HL-60 (cell line): ENCODE measurements at regions not wholly inside any gene's neighbourhood (a gene's known extent, or its start where the extent isn't known, plus 50 kb on each side); places are given as distances from the start of the nearest gene placed in this dataset.

Experiments
- DNase-seq, 2 experiments: peaks; one replicate each; pipeline ENCODE4 v3.0.0-alpha.2; 2010 to 2020; ENCODE audit warnings: low read depth in 1 of 2, low spot score in 1 of 2
- H3K27ac ChIP-seq: fragments of 250-450 bp; sonication (Bioruptor Pico); replicated peaks from 2 replicates; pipeline ENCODE4 v1.5.1; 2020; ENCODE audit warnings: mild to moderate bottlenecking, moderate library complexity
- H3K27me3 ChIP-seq: fragments of 250-450 bp; sonication (Bioruptor Pico); 2 replicates; pipeline ENCODE4 v1.5.1; 2021; ENCODE audit warnings: mild to moderate bottlenecking, moderate library complexity; ENCODE audit not compliant: insufficient read depth, poor library complexity, severe bottlenecking
- H3K4me3 ChIP-seq: replicated peaks from 2 replicates; pipeline ENCODE4 v1.5.1; 2011; ENCODE audit warnings: mild to moderate bottlenecking, control low read depth, low read length; ENCODE audit not compliant: insufficient read depth
- GABPA ChIP-seq: IDR thresholded peaks from 2 replicates; pipeline ENCODE4 v1.6.1; 2012; ENCODE audit warnings: low read depth
- POLR2AphosphoS5 ChIP-seq: IDR thresholded peaks from 2 replicates; pipeline ENCODE4 v1.6.1; 2012; ENCODE audit warnings: low read depth
- SPI1 ChIP-seq: IDR thresholded peaks from 2 replicates; pipeline ENCODE4 v1.6.1; 2012; ENCODE audit warnings: low read depth, mild to moderate bottlenecking, borderline replicate concordance
- TF ChIP-seq, protein P1 (sequence below): IDR thresholded peaks from 2 replicates; pipeline ENCODE4 v1.6.1; 2012; ENCODE audit warnings: low read depth; ENCODE audit not compliant: insufficient replicate concordance
- TF ChIP-seq, protein P2 (sequence below): IDR thresholded peaks from one replicate; pipeline ENCODE4 v1.5.1; 2011; ENCODE audit warnings: low read length, control low read depth, inconsistent platforms; ENCODE audit not compliant: insufficient read depth

DNA sequence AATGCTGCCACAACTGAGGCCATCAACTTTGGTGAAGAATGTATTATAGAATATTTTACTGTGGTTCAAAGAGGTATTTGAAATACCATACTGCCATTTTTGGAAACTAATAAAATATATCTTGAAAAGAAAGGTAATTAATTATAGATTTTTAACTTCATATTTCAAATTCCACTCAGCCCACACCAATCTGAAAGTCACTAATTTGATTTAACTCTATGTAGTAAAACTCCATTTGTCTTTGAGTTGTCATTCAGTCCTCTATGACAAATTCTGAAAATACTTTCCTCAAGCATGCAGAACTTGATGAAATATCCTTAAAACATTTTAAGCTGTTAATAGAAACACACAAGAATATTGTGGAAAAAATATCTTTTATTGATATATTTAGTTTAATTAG is 1196.7 kb upstream of the CITED2 start:
- no peaks in the 10 kb centered on the region for H3K27me3 ChIP-seq
- H3K4me3 ChIP-seq = no peak overlapping the region
- no peak for DNase-seq
- H3K27ac ChIP-seq = no peak overlapping the region
- TF ChIP-seq SPI1 = no peak
- no peak for TF ChIP-seq POLR2AphosphoS5
- TF ChIP-seq, protein P1, sequence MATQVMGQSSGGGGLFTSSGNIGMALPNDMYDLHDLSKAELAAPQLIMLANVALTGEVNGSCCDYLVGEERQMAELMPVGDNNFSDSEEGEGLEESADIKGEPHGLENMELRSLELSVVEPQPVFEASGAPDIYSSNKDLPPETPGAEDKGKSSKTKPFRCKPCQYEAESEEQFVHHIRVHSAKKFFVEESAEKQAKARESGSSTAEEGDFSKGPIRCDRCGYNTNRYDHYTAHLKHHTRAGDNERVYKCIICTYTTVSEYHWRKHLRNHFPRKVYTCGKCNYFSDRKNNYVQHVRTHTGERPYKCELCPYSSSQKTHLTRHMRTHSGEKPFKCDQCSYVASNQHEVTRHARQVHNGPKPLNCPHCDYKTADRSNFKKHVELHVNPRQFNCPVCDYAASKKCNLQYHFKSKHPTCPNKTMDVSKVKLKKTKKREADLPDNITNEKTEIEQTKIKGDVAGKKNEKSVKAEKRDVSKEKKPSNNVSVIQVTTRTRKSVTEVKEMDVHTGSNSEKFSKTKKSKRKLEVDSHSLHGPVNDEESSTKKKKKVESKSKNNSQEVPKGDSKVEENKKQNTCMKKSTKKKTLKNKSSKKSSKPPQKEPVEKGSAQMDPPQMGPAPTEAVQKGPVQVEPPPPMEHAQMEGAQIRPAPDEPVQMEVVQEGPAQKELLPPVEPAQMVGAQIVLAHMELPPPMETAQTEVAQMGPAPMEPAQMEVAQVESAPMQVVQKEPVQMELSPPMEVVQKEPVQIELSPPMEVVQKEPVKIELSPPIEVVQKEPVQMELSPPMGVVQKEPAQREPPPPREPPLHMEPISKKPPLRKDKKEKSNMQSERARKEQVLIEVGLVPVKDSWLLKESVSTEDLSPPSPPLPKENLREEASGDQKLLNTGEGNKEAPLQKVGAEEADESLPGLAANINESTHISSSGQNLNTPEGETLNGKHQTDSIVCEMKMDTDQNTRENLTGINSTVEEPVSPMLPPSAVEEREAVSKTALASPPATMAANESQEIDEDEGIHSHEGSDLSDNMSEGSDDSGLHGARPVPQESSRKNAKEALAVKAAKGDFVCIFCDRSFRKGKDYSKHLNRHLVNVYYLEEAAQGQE = no peak
- TF ChIP-seq, protein P2, sequence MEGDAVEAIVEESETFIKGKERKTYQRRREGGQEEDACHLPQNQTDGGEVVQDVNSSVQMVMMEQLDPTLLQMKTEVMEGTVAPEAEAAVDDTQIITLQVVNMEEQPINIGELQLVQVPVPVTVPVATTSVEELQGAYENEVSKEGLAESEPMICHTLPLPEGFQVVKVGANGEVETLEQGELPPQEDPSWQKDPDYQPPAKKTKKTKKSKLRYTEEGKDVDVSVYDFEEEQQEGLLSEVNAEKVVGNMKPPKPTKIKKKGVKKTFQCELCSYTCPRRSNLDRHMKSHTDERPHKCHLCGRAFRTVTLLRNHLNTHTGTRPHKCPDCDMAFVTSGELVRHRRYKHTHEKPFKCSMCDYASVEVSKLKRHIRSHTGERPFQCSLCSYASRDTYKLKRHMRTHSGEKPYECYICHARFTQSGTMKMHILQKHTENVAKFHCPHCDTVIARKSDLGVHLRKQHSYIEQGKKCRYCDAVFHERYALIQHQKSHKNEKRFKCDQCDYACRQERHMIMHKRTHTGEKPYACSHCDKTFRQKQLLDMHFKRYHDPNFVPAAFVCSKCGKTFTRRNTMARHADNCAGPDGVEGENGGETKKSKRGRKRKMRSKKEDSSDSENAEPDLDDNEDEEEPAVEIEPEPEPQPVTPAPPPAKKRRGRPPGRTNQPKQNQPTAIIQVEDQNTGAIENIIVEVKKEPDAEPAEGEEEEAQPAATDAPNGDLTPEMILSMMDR = no peak

DNA sequence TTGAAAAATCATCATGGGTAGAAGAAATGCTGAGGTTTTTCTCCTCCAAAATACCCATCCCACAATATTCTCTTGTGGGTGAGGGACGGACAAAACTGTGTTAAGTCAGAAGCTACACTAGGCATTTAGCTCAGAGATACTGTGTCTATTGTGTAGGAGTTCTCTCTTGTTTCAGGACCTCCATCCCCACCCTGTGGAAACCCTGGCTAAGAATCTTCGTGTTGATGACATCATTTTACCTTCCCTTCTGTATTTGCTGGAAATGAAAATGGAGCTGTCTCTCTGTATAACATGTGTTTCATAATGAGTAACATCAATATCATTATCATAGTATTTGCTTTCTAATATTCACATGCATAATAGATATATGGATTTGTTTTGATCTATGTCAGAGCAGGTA is 1193.0 kb upstream of the CITED2 start:
- TF ChIP-seq GABPA = no peak
- TF ChIP-seq SPI1 = no peak
- TF ChIP-seq, protein P2 = no peak
- TF ChIP-seq, protein P1 = no peak
- TF ChIP-seq POLR2AphosphoS5 = no peak
- Histone ChIP-seq H3K27me3 (no peaks in the 10 kb centered on the region), H3K27ac (no peak overlapping the region), H3K4me3 (no peak overlapping the region)
- DNase-seq = no peak

DNA sequence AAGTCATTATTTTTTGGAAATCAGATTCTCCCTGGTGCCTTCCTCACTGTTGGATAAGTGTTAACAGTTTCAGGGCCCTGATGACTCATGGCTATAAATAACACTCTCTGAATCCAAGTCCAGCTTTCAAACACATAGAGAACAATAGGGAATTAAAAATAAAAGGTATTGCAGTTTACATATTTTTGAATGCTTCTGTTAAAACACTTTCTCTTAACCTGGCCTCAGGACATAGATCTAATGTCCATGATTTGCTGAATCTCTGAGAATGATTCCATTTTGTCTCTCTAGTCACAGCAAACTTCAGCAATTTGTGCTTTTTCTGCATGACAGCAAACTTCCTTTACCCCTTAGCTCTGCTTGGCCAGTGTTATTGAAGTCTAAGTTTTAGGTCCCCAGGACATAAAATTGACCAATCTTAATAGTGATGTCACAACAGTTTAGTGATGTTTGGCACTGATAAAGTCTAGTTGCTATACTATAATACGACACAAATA is 1192.4 kb upstream of the CITED2 start:
- DNase-seq = no peak
- H3K27ac ChIP-seq = no peak overlapping the region
- TF ChIP-seq, protein P2 = no peak
- no peak for TF ChIP-seq GABPA
- TF ChIP-seq, protein P1 = no peak

More for the DNA sequence above, 1192.4 kb upstream of the CITED2 start:
- no peak overlapping the region for H3K4me3 ChIP-seq
- H3K27me3 ChIP-seq = no peaks in the 10 kb centered on the region
